GM12878 (cell line): ENCODE measurements at regions not wholly inside any gene's neighbourhood (a gene's known extent, or its start where the extent isn't known, plus 50 kb on each side); places are given as distances from the start of the nearest gene placed in this dataset.

Experiments
- ATAC-seq: fragments of 200-7000 bp; cut with Tn5 transposase; 3 replicates; pipeline ENCODE4 v1.9.1; 2020; ENCODE audit warnings: mild to moderate bottlenecking, moderate library complexity
- BruUV-seq: library from RNA; stranded (reverse); fragments of 400-500 nt; replicated peaks from 2 replicates; lab custom pipeline; 2021; lab: Mats Ljungman, UMichigan
- CTCF ChIA-PET: fragments of 300-600 bp; sonication (Branson Sonifier 250); formaldehyde crosslinking; extraction: SDS; loops from one replicate; lab custom pipeline; 2021; ENCODE audit warnings: inconsistent platforms; lab: Yijun Ruan, JAX
- POLR2A ChIA-PET: fragments of 350-600 bp; formaldehyde crosslinking; extraction: SDS; loops from one replicate; lab custom pipeline; 2021; ENCODE audit warnings: inconsistent platforms; lab: Charles Lee
- RAD21 ChIA-PET: fragments of 300-600 bp; sonication (Branson Sonifier 250); formaldehyde crosslinking; loops from one replicate; lab custom pipeline; 2023; ENCODE audit warnings: antibody characterized with exemption; ENCODE audit not compliant: unreplicated experiment; lab: Charles Lee
- SMC1A ChIA-PET: fragments of 300-600 bp; sonication (Branson Sonifier 250); formaldehyde crosslinking; loops from one replicate; lab custom pipeline; 2023; ENCODE audit not compliant: unreplicated experiment, uncharacterized antibody; lab: Charles Lee
- DNase-seq: peaks from one replicate; pipeline ENCODE4 v3.0.0-alpha.2; 2011; ENCODE audit warnings: low read depth, low spot score
- FAIRE-seq: peaks from 3 replicates; lab custom pipeline; 2011; peaks lifted over from hg19 to GRCh38; lab: Jason Lieb, UNC
- H2AFZ ChIP-seq: 2 replicates; pipeline ENCODE4 v1.6.0; 2011; ENCODE audit warnings: low read depth, low read length, control low read depth; ENCODE audit not compliant: control insufficient read depth
- H3K27ac ChIP-seq: 2 replicates; pipeline ENCODE4 v1.5.1; 2011; ENCODE audit warnings: control low read depth; ENCODE audit not compliant: control insufficient read depth, insufficient read depth
- H3K27me3 ChIP-seq, 2 experiments: replicated peaks in 1 of 2; 2 replicates each; pipeline versions ENCODE4 v1.6.0 to v1.6.1; 2011; ENCODE audit warnings: low read length in 1 of 2; ENCODE audit not compliant: control insufficient read depth in 2 of 2, insufficient read depth in 2 of 2
- H3K36me3 ChIP-seq, 2 experiments: 2 replicates each; pipeline ENCODE4 v1.5.1; 2011; ENCODE audit warnings: low read length in 1 of 2; ENCODE audit not compliant: control insufficient read depth in 2 of 2, insufficient read depth in 2 of 2
- H3K4me1 ChIP-seq: 2 replicates; pipeline ENCODE4 v1.6.1; 2011; ENCODE audit warnings: mild to moderate bottlenecking, low read length, moderate library complexity, mixed read lengths; ENCODE audit not compliant: control insufficient read depth, insufficient read depth
- H3K4me2 ChIP-seq: 2 replicates; pipeline ENCODE4 v1.6.0; 2011; ENCODE audit warnings: control low read depth; ENCODE audit not compliant: control insufficient read depth, insufficient read depth
- H3K4me3 ChIP-seq: fragments of 200-600 bp; sonication (generic); 2 replicates; pipeline ENCODE4 v1.5.1; 2016
- H3K79me2 ChIP-seq: 2 replicates; pipeline ENCODE4 v1.6.0; 2011; ENCODE audit warnings: low read length; ENCODE audit not compliant: control insufficient read depth, insufficient read depth
- H3K9ac ChIP-seq: 2 replicates; pipeline ENCODE4 v1.8.0; 2011; ENCODE audit warnings: low read length, control low read depth, mixed read lengths; ENCODE audit not compliant: control insufficient read depth, insufficient read depth
- H3K9me3 ChIP-seq: replicated peaks from 3 replicates; pipeline ENCODE4 v1.5.1; 2011; ENCODE audit warnings: mild to moderate bottlenecking, low read length; ENCODE audit not compliant: control insufficient read depth, insufficient read depth
- H4K20me1 ChIP-seq: 2 replicates; pipeline ENCODE4 v1.6.0; 2011; ENCODE audit not compliant: control insufficient read depth, insufficient read depth
- BCL11A ChIP-seq: IDR thresholded peaks from 2 replicates; pipeline ENCODE4 v1.6.1; 2011; ENCODE audit warnings: low read depth, low read length
- E4F1 ChIP-seq: fragments of 450-650 bp; IDR thresholded peaks from 2 replicates; pipeline ENCODE4 v1.6.1; 2018; ENCODE audit warnings: borderline replicate concordance, mild to moderate bottlenecking; ENCODE audit not compliant: partially characterized antibody
- GATAD2B ChIP-seq: fragments of 450-650 bp; conservative IDR thresholded peaks from 2 replicates; pipeline ENCODE4 v1.6.1; 2017; ENCODE audit warnings: low read depth, mild to moderate bottlenecking, moderate library complexity
- MEF2B ChIP-seq: fragments of 450-650 bp; IDR thresholded peaks from 2 replicates; pipeline ENCODE4 v1.6.1; 2018; ENCODE audit warnings: mild to moderate bottlenecking, moderate library complexity; ENCODE audit not compliant: partially characterized antibody, poor library complexity, severe bottlenecking
- MXI1 ChIP-seq: fragments of 150-350 bp; IDR thresholded peaks from 2 replicates; pipeline ENCODE4 v1.6.1; 2011; ENCODE audit warnings: low read depth, mild to moderate bottlenecking, inconsistent platforms, low read length, improper control_type of control experiment
- MYB ChIP-seq: fragments of 150-350 bp; IDR thresholded peaks from 2 replicates; pipeline ENCODE4 v1.6.1; 2014; ENCODE audit warnings: mild to moderate bottlenecking, low read depth, low read length, borderline replicate concordance
- PAX5 ChIP-seq: IDR thresholded peaks from 2 replicates; pipeline ENCODE4 v1.6.1; 2011; ENCODE audit warnings: low read depth, low read length, borderline replicate concordance
- RB1 ChIP-seq: fragments of 450-650 bp; formaldehyde crosslinking; IDR thresholded peaks from 2 replicates; pipeline ENCODE4 v1.6.1; 2017; ENCODE audit warnings: mild to moderate bottlenecking, borderline replicate concordance
- RELB ChIP-seq: fragments of 450-650 bp; IDR thresholded peaks from 2 replicates; pipeline ENCODE4 v1.6.1; 2017; ENCODE audit warnings: low read depth, mild to moderate bottlenecking, moderate library complexity
- SMC3 ChIP-seq: IDR thresholded peaks from 2 replicates; pipeline ENCODE4 v1.6.1; 2011; ENCODE audit warnings: low read length, improper control_type of control experiment, borderline replicate concordance
- TCF3 ChIP-seq: IDR thresholded peaks from 2 replicates; pipeline ENCODE4 v1.6.1; 2012; ENCODE audit warnings: low read depth, mild to moderate bottlenecking, low read length, borderline replicate concordance; ENCODE audit not compliant: insufficient read depth
- ZBED1 ChIP-seq: IDR thresholded peaks from 2 replicates; pipeline ENCODE4 v1.6.1; 2016; ENCODE audit warnings: borderline replicate concordance
- ZZZ3 ChIP-seq: IDR thresholded peaks from 2 replicates; pipeline ENCODE4 v1.6.1; 2011; ENCODE audit warnings: low read depth; ENCODE audit not compliant: control insufficient read depth, insufficient read length
- WGBS: methylation state at CpG from one replicate; pipeline ENCODE4 v1.1.6; 2016; ENCODE audit warnings: low lambda C conversion rate; ENCODE audit not compliant: insufficient replicate concordance, insufficient coverage; ENCODE audit errors: missing lambda C conversion rate; 5-methylcytosine and 5-hydroxymethylcytosine counted together
- in situ Hi-C: fragments of 300-500 bp; cut with MboI; formaldehyde crosslinking; loops from 9 replicates; pipeline ENCODE4 v1.14.3; 2018; ENCODE audit warnings: mixed read lengths
- intact Hi-C: fragments of 100-400 bp; cut with micrococcal nuclease; formaldehyde crosslinking; loops from one replicate; pipeline ENCODE4 v1.14.2; 2022; ENCODE audit not compliant: unreplicated experiment

- no TSS peak for BruUV-seq
- Histone ChIP-seq H3K9me3 (no peaks in the 10 kb centered on the region), H3K27ac (no peak overlapping the region), H3K36me3 (no peaks in the 10 kb centered on the region), H3K79me2 (no peaks in the 10 kb centered on the region), H3K4me3 (no peak overlapping the region), H4K20me1 (no peaks in the 10 kb centered on the region)
- POLR2A ChIA-PET = no interaction called here
- RAD21 ChIA-PET = interaction anchor here (1.6 kb wide), 1 partner anchor 24 kb away, joined by 5 read pairs; no protein-coding TSS in a partner anchor
- no peak for TF ChIP-seq E4F1
- no peak for TF ChIP-seq MYB
- TF ChIP-seq RB1 = no peak
- no peak for TF ChIP-seq GATAD2B
- no peak for TF ChIP-seq ZZZ3
- TF ChIP-seq ZBED1 = no peak
- TF ChIP-seq MEF2B = no peak
- no peak for TF ChIP-seq PAX5
- TF ChIP-seq BCL11A = no peak
- TF ChIP-seq TCF3 = no peak
- TF ChIP-seq MXI1 = no peak
- TF ChIP-seq SMC3 = no peak
- no peak for TF ChIP-seq RELB
- TF ChIP-seq, all 136 proteins: peak for 0
- ChIA-PET SMC1A (interaction anchor here (1.1 kb wide), 1 partner anchor 37 kb away, joined by 5 read pairs; no protein-coding TSS in a partner anchor), CTCF (no interaction called here)
- no peak overlapping the region for H3K4me2 ChIP-seq
- in situ Hi-C loops (no loop called here), intact Hi-C loops (no loop called here)
- H2AFZ ChIP-seq = no peak overlapping the region
- H3K27me3 ChIP-seq = no peaks in the 10 kb centered on the region
- FAIRE-seq (no peak), ATAC-seq (no peak), DNase-seq (no peak)
- H3K9ac ChIP-seq = no peak overlapping the region
- no peaks in the 10 kb centered on the region for H3K4me1 ChIP-seq
- 12% methylated on average over 3 of the region's 3 CpGs for WGBS
Measured at GRCh38 chr7:31419505-31420055, 79.1 kb upstream of the NEUROD6 start.
